K562 (cell line): ENCODE measurements at regions not wholly inside any gene's neighbourhood (a gene's known extent, or its start where the extent isn't known, plus 50 kb on each side); places are given as distances from the start of the nearest gene placed in this dataset.
A peak's percentile ranks its signal among the peaks of the same experiment; 100 is the strongest.

Experiments used
- BCL6 ChIP-seq: fragments of 250-450 bp; sonication (Bioruptor Pico); IDR thresholded peaks from 2 replicates; pipeline ENCODE4 v1.4.0; 2020
- EHMT2 ChIP-seq: fragments of 450-650 bp; IDR thresholded peaks from 2 replicates; pipeline ENCODE4 v1.6.1; 2018; ENCODE audit warnings: antibody characterized with exemption
- ELF1 ChIP-seq: fragments of 200-800 bp; sonication (Bioruptor generic); IDR thresholded peaks from 2 replicates; pipeline ENCODE4 v1.6.1; 2016; ENCODE audit warnings: missing genetic modification characterization, missing compliant biosample characterization
- MAFF ChIP-seq: IDR thresholded peaks from 2 replicates; pipeline ENCODE4 v1.6.1; 2012; ENCODE audit warnings: low read length, improper control_type of control experiment
- MCM3 ChIP-seq: fragments of 450-650 bp; IDR thresholded peaks from 2 replicates; pipeline ENCODE4 v1.6.1; 2016
- NBN ChIP-seq: fragments of 450-650 bp; IDR thresholded peaks from 2 replicates; pipeline ENCODE4 v1.6.1; 2016; ENCODE audit warnings: low read depth, mild to moderate bottlenecking
- SMAD1 ChIP-seq: fragments of 150-350 bp; IDR thresholded peaks from 2 replicates; pipeline ENCODE4 v1.6.1; 2014; ENCODE audit warnings: low read length, low read depth; ENCODE audit not compliant: partially characterized antibody
- SMARCA5 ChIP-seq: fragments of 450-650 bp; IDR thresholded peaks from 2 replicates; pipeline ENCODE4 v1.6.1; 2016
- ZNF140 ChIP-seq: fragments of 250-450 bp; sonication (Bioruptor Pico); IDR thresholded peaks from 2 replicates; pipeline ENCODE4 v1.8.0; 2021; ENCODE audit warnings: moderate library complexity, mild to moderate bottlenecking, inconsistent platforms
- ZNF239 ChIP-seq: fragments of 250-450 bp; sonication (Bioruptor Pico); IDR thresholded peaks from 2 replicates; pipeline ENCODE4 v1.4.0; 2020; ENCODE audit warnings: mild to moderate bottlenecking
- ZNF780A ChIP-seq: fragments of 250-450 bp; sonication (Bioruptor Pico); IDR thresholded peaks from 2 replicates; pipeline ENCODE4 v1.5.0; 2021; ENCODE audit warnings: mild to moderate bottlenecking
- TF ChIP-seq, protein P1 (sequence below): fragments of 450-650 bp; conservative IDR thresholded peaks from 2 replicates; pipeline ENCODE4 v1.6.1; 2016; ENCODE audit warnings: missing genetic modification characterization, low read depth, mild to moderate bottlenecking, missing compliant biosample characterization, moderate library complexity
- TF ChIP-seq, protein P2 (sequence below): sonication (generic); formaldehyde crosslinking; IDR thresholded peaks from 2 replicates; pipeline ENCODE4 v1.9.0; 2022; ENCODE audit warnings: mild to moderate bottlenecking, missing genetic modification reagents
- TF ChIP-seq, protein P3 (sequence below): fragments of 450-650 bp; IDR thresholded peaks from 2 replicates; pipeline ENCODE4 v1.6.1; 2016; ENCODE audit warnings: antibody characterized with exemption
- TF ChIP-seq, protein P4 (sequence below): IDR thresholded peaks from 3 replicates; pipeline ENCODE4 v1.6.1; 2011; ENCODE audit warnings: borderline replicate concordance, mild to moderate bottlenecking, moderate library complexity; ENCODE audit not compliant: insufficient read length; ENCODE audit errors: extremely low read depth
- TF ChIP-seq, protein P5 (sequence below): fragments of 250-450 bp; sonication (Bioruptor Pico); IDR thresholded peaks from 2 replicates; pipeline ENCODE4 v1.4.0; 2020

DNA sequence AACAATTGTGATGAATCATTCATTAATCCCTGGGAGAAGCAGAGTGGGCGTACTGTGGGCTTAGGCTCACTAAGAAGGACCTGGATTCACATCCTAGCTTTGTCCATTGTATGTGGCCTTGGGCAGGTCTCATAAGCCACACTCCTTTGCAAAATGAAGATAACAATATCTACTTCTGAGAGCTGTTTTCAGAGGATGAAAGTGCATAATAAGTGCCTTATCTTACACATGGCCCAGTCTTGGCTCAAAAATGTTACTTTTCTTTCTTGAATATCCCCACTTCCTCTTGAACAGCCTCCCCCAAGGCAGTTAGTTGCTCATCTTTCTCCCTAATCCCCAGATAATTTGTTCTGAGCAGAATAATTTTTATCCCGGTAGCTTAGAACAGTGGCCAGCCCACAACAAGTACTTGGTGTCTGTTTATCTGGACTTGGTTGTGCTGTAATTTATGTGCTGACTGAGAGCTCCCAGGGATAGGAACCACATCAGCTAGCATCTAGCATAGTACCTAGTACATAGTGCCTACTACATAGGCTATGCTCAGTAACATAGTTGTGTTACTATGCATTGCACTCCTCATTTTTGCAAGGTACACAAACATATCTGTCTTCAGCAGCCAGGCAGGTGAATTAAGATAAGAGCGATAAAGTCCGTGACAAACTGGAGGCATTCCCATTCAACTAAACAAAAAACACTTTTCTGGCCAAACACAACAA is 61.7 kb upstream of the NUDT4 start (continued):
- TF ChIP-seq ZNF780A (CRISPR knock-in tag) (no peak), ZNF239 (no peak), EHMT2 (no peak), MCM3 (no peak), NBN (peak; percentile 86), SMARCA5 (no peak), ELF1 (peak; percentile 40; the same call in 1 of the 2 replicates), MAFF (peak; percentile 44), BCL6 (CRISPR knock-in tag) (no peak), ZNF140 (CRISPR knock-in tag) (no peak), SMAD1 (peak; percentile 72)
- TF ChIP-seq, protein P1, sequence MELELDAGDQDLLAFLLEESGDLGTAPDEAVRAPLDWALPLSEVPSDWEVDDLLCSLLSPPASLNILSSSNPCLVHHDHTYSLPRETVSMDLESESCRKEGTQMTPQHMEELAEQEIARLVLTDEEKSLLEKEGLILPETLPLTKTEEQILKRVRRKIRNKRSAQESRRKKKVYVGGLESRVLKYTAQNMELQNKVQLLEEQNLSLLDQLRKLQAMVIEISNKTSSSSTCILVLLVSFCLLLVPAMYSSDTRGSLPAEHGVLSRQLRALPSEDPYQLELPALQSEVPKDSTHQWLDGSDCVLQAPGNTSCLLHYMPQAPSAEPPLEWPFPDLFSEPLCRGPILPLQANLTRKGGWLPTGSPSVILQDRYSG (tag) = peak; percentile 60; the same call in 1 of the 2 replicates
- TF ChIP-seq, protein P2, sequence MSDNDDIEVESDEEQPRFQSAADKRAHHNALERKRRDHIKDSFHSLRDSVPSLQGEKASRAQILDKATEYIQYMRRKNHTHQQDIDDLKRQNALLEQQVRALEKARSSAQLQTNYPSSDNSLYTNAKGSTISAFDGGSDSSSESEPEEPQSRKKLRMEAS (CRISPR knock-in tag) = peak; percentile 41; the same call in 1 of the 2 replicates
- TF ChIP-seq, protein P3, sequence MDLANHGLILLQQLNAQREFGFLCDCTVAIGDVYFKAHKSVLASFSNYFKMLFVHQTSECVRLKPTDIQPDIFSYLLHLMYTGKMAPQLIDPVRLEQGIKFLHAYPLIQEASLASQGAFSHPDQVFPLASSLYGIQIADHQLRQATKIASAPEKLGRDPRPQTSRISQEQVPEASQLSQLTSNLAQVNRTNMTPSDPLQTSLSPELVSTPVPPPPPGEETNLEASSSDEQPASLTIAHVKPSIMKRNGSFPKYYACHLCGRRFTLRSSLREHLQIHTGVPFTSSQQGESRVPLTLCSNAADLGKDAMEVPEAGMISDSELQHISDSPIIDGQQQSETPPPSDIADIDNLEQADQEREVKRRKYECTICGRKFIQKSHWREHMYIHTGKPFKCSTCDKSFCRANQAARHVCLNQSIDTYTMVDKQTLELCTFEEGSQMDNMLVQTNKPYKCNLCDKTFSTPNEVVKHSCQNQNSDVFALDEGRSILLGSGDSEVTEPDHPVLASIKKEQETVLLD = 0 out of 2 replicates have a peak, but pooled peaks have one; percentile 41
- TF ChIP-seq, protein P4, sequence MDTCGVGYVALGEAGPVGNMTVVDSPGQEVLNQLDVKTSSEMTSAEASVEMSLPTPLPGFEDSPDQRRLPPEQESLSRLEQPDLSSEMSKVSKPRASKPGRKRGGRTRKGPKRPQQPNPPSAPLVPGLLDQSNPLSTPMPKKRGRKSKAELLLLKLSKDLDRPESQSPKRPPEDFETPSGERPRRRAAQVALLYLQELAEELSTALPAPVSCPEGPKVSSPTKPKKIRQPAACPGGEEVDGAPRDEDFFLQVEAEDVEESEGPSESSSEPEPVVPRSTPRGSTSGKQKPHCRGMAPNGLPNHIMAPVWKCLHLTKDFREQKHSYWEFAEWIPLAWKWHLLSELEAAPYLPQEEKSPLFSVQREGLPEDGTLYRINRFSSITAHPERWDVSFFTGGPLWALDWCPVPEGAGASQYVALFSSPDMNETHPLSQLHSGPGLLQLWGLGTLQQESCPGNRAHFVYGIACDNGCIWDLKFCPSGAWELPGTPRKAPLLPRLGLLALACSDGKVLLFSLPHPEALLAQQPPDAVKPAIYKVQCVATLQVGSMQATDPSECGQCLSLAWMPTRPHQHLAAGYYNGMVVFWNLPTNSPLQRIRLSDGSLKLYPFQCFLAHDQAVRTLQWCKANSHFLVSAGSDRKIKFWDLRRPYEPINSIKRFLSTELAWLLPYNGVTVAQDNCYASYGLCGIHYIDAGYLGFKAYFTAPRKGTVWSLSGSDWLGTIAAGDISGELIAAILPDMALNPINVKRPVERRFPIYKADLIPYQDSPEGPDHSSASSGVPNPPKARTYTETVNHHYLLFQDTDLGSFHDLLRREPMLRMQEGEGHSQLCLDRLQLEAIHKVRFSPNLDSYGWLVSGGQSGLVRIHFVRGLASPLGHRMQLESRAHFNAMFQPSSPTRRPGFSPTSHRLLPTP = no peak
- TF ChIP-seq, protein P5, sequence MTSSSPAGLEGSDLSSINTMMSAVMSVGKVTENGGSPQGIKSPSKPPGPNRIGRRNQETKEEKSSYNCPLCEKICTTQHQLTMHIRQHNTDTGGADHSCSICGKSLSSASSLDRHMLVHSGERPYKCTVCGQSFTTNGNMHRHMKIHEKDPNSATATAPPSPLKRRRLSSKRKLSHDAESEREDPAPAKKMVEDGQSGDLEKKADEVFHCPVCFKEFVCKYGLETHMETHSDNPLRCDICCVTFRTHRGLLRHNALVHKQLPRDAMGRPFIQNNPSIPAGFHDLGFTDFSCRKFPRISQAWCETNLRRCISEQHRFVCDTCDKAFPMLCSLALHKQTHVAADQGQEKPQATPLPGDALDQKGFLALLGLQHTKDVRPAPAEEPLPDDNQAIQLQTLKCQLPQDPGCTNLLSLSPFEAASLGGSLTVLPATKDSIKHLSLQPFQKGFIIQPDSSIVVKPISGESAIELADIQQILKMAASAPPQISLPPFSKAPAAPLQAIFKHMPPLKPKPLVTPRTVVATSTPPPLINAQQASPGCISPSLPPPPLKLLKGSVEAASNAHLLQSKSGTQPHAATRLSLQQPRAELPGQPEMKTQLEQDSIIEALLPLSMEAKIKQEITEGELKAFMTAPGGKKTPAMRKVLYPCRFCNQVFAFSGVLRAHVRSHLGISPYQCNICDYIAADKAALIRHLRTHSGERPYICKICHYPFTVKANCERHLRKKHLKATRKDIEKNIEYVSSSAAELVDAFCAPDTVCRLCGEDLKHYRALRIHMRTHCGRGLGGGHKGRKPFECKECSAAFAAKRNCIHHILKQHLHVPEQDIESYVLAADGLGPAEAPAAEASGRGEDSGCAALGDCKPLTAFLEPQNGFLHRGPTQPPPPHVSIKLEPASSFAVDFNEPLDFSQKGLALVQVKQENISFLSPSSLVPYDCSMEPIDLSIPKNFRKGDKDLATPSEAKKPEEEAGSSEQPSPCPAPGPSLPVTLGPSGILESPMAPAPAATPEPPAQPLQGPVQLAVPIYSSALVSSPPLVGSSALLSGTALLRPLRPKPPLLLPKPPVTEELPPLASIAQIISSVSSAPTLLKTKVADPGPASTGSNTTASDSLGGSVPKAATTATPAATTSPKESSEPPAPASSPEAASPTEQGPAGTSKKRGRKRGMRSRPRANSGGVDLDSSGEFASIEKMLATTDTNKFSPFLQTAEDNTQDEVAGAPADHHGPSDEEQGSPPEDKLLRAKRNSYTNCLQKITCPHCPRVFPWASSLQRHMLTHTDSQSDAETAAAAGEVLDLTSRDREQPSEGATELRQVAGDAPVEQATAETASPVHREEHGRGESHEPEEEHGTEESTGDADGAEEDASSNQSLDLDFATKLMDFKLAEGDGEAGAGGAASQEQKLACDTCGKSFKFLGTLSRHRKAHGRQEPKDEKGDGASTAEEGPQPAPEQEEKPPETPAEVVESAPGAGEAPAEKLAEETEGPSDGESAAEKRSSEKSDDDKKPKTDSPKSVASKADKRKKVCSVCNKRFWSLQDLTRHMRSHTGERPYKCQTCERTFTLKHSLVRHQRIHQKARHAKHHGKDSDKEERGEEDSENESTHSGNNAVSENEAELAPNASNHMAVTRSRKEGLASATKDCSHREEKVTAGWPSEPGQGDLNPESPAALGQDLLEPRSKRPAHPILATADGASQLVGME (CRISPR knock-in tag) = no peak
